ENCODE measurements at regions not wholly inside any gene's neighbourhood (a gene's known extent, or its start where the extent isn't known, plus 50 kb on each side); places are given as distances from the start of the nearest gene placed in this dataset.

DNA sequence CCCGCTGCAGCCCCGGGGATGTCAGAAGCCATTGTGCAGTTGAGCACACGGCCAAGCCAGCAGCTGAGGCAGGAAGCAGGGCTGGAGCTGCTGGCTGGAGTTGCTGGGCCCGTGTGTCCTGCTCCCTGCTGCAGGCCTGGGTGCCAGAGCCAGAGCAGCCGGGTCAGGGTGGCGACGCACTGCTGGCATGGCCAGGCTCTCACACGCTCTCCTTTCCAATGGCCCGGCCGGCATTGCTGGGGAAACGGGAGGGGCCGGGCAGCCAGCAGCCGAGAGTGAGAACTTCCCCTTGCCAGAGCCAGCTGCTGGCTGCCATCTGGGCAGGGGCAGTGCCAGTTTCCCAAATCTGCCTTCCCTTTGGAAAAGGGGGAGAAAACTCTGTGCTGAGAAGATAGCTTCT is 82.4 kb upstream of the PROX1 start:
- no peak for DNase-seq

- no peak for DNase-seq
Observed at GRCh38 chr1:213908521-213908920, 79.3 kb upstream of the PROX1 start.

- DNase-seq, result no peak
Observed at GRCh38 chr1:213914392-213914791, 73.4 kb upstream of the PROX1 start.

DNA sequence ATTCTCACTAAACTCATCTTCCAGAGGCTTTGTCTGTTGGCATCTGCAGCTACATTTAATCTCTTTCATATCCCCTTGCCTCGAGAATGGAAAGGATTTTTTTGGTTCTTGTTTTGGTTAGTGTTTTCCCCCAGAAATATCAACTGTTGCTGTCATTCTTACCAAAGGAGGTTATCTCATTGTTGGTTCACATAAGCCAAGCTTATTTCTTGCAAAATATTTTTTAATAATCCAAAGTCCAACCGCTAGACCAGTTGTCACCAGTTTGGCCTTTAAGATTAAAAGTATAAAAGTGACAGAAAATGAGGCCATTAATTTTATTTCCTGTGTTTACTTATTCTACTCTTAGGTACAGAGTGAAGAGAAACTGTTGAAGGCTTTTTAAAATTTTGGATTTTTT is 66.5 kb upstream of the PROX1 start:
- no peak for DNase-seq

DNA sequence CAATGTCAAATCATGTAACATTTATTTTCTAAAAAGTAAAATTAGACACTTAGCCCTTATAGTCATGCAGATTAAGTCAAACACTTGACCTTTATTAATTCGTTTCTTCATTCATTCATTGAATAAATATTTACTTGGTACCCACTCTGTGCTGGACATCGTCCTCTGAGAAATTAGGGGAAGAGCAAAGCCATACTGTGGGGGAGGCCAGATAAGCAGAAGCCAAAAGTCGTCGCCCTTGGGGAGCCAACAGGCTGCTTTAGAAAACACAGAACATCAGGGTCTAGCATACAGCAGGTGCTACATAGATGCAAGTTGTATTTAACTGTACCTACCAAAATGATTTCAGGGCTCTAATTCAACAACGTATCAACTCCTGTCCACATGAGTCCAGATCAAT is 66.1 kb upstream of the PROX1 start:
- no peak for DNase-seq

- DNase-seq, result no peak
Observed at GRCh38 chr1:213925531-213926182, 62.1 kb upstream of the PROX1 start.

GRCh38 chr1:213927846-213928245 is 59.9 kb upstream of the PROX1 start:
- DNase-seq, result no peak

DNA sequence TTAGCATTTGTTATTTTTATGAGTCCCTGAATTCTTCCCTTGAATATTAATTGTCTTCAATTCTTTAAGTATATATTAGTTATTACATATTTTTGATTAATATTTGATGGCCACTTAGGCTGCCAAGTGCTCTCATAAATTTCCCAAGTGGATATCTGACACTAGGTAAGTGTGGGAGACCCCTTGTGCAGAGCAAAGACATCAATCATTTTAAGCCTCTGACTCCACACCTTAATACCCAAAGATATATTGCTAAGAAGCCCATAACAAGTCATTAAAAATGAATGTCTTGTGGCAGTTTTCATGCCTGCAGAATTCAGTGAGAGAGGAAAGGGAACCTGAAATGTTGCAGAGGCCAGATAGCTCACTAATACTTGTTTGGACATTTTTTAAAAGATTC is 58.4 kb upstream of the PROX1 start:
- DNase-seq, result no peak

DNA sequence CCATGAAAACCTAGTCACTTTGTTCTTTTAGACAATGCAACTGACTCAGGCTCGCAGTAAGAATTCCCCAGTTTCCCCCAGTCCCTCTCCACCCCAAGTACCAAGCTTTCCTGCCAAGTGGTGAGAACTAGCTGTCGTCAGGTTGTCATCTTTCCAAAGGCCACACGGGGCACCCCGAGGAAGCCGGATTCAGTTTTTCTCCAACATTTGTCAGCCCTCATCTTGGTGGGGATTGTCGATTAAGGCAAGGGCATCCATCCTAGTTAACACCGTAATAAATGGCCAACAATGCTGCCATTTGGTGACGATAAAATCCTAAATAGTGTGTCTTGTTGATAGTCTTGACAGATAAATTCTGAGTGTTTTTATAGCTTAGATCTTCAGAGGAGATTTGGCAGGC is 55.9 kb upstream of the PROX1 start:
- DNase-seq, result no peak

DNA sequence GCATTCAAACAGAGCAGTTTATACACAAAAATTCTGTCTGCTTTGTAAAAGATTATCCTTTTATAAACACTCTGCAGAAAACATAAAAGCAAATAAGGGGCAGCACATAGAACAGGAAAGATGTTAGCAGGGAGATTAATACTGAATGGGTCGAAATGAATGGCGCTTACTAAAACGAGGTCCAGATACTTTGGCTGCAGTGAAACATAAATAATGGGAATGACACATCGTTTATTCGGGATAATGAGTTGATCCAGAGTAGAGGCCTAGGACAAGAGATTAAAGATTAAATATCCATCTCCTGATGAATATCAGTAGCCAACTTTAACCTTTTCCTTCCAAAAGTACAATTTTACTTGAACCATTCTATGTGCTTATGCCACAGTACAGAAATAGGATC is 54.4 kb upstream of the PROX1 start:
- DNase-seq, result no peak

GRCh38 chr1:213934649-213935048 is 53.1 kb upstream of the PROX1 start:
- DNase-seq, result peak; percentile 95

- DNase-seq, result no peak
Observed at GRCh38 chr1:213936571-213936970, 51.2 kb upstream of the PROX1 start.

Measured in DMS153 (cell line).